Liver (tissue), 8 donors: ENCODE measurements at regions not wholly inside any gene's neighbourhood (a gene's known extent, or its start where the extent isn't known, plus 50 kb on each side); places are given as distances from the start of the nearest gene placed in this dataset.

Experiments used
- DNase-seq: peaks from one replicate; pipeline ENCODE4 v3.0.0-alpha.2; 2017; ENCODE audit warnings: low spot score
- H3K27ac ChIP-seq, 2 donors: one replicate each; pipeline ENCODE4 v1.7.0; 2013; ENCODE audit warnings: inconsistent platforms in 2 of 2, low read length in 2 of 2, control low read depth in 1 of 2, low read depth in 1 of 2, mild to moderate bottlenecking in 1 of 2
- H3K27me3 ChIP-seq, 4 donors: one replicate each; pipeline versions ENCODE4 v1.6.1 to v1.7.0; 2013; ENCODE audit warnings: low read length in 3 of 4, inconsistent platforms in 1 of 4, mild to moderate bottlenecking in 1 of 4, moderate library complexity in 1 of 4; ENCODE audit not compliant: control insufficient read depth in 4 of 4, insufficient read depth in 4 of 4
- H3K36me3 ChIP-seq, 4 donors: one replicate each; pipeline versions ENCODE4 v1.6.1 to v1.7.0; 2013; ENCODE audit warnings: low read length in 3 of 4, mild to moderate bottlenecking in 3 of 4, low read depth in 1 of 4, moderate library complexity in 1 of 4; ENCODE audit not compliant: control insufficient read depth in 4 of 4, insufficient read depth in 3 of 4
- H3K4me1 ChIP-seq, 4 donors: one replicate each; pipeline versions ENCODE4 v1.6.1 to v1.7.0; 2013; ENCODE audit warnings: low read length in 3 of 4, mild to moderate bottlenecking in 3 of 4, moderate library complexity in 1 of 4; ENCODE audit not compliant: control insufficient read depth in 4 of 4, insufficient read depth in 4 of 4
- H3K4me3 ChIP-seq, 3 donors: one replicate each; pipeline versions ENCODE4 v1.6.1 to v1.7.0; 2013; ENCODE audit warnings: low read length in 3 of 3, control low read depth in 1 of 3, low read depth in 1 of 3, mild to moderate bottlenecking in 1 of 3
- H3K9ac ChIP-seq, 2 donors: one replicate each; pipeline ENCODE4 v1.7.0; 2013; ENCODE audit warnings: low read length in 2 of 2, mild to moderate bottlenecking in 2 of 2, moderate library complexity in 2 of 2, control low read depth in 1 of 2, low read depth in 1 of 2
- H3K9me3 ChIP-seq, 4 donors: one replicate each; pipeline versions ENCODE4 v1.6.1 to v1.7.0; 2013; ENCODE audit warnings: low read length in 3 of 4; ENCODE audit not compliant: control insufficient read depth in 4 of 4
- EGR1 ChIP-seq, 2 donors: IDR thresholded peaks; 2 replicates each; pipeline ENCODE4 v1.6.1; 2016 to 2018; ENCODE audit warnings: antibody characterized with exemption in 2 of 2, low read depth in 2 of 2
- FOXA1 ChIP-seq: IDR thresholded peaks from 2 replicates; pipeline ENCODE4 v1.6.1; 2016; ENCODE audit warnings: antibody characterized with exemption
- FOXA2 ChIP-seq: IDR thresholded peaks from 2 replicates; pipeline ENCODE4 v1.6.1; 2016; ENCODE audit warnings: antibody characterized with exemption
- GABPA ChIP-seq, 2 donors: IDR thresholded peaks in 1 of 2; conservative IDR thresholded peaks in 1 of 2; 2 replicates each; pipeline ENCODE4 v1.6.1; 2016; ENCODE audit warnings: antibody characterized with exemption in 2 of 2, mild to moderate bottlenecking in 1 of 2, moderate library complexity in 1 of 2
- HNF4A ChIP-seq, 2 donors: conservative IDR thresholded peaks; 2 replicates each; pipeline ENCODE4 v1.6.1; 2016; ENCODE audit warnings: antibody characterized with exemption in 2 of 2, mild to moderate bottlenecking in 2 of 2
- HNF4G ChIP-seq: IDR thresholded peaks from 2 replicates; pipeline ENCODE4 v1.6.1; 2016; ENCODE audit warnings: antibody characterized with exemption
- JUND ChIP-seq, 2 donors: IDR thresholded peaks; 2 replicates each; pipeline ENCODE4 v1.6.1; 2016; ENCODE audit warnings: antibody characterized with exemption in 2 of 2
- NR2F2 ChIP-seq: IDR thresholded peaks from 2 replicates; pipeline ENCODE4 v1.6.1; 2016; ENCODE audit warnings: antibody characterized with exemption
- RAD21 ChIP-seq, 2 donors: IDR thresholded peaks; 2 replicates each; pipeline ENCODE4 v1.6.1; 2016; ENCODE audit warnings: antibody characterized with exemption in 2 of 2, mild to moderate bottlenecking in 2 of 2
- RXRA ChIP-seq, 2 donors: IDR thresholded peaks; 2 replicates each; pipeline ENCODE4 v1.6.1; 2017 to 2018; ENCODE audit warnings: antibody characterized with exemption in 2 of 2, mild to moderate bottlenecking in 1 of 2
- SP1 ChIP-seq: IDR thresholded peaks from 2 replicates; pipeline ENCODE4 v1.6.1; 2018; ENCODE audit warnings: antibody characterized with exemption, mild to moderate bottlenecking
- TAF1 ChIP-seq: conservative IDR thresholded peaks from 2 replicates; pipeline ENCODE4 v1.6.1; 2016; ENCODE audit warnings: antibody characterized with exemption, mild to moderate bottlenecking
- WGBS: extraction: QIAGEN DNeasy Blood & Tissue Kit; methylation state at CpG from one replicate; pipeline ENCODE4 v1.1.7; 2013; 5-methylcytosine and 5-hydroxymethylcytosine counted together
- TF ChIP-seq, protein P1 (sequence below): fragments of 150-350 bp; IDR thresholded peaks from 2 replicates; pipeline ENCODE4 v1.5.1; 2017; ENCODE audit warnings: improper control_type of control experiment, low read depth, low read length; ENCODE audit not compliant: missing input control
- TF ChIP-seq, protein P2 (sequence below): IDR thresholded peaks from 2 replicates; pipeline ENCODE4 v1.6.1; 2016; ENCODE audit warnings: antibody characterized with exemption
- TF ChIP-seq, protein P3 (sequence below): IDR thresholded peaks from 2 replicates; pipeline ENCODE4 v1.6.1; 2016; ENCODE audit warnings: antibody characterized with exemption, mild to moderate bottlenecking
- TF ChIP-seq, protein P4 (sequence below): IDR thresholded peaks from 2 replicates; pipeline ENCODE4 v1.6.1; 2016; ENCODE audit warnings: antibody characterized with exemption
- TF ChIP-seq, protein P5 (sequence below): IDR thresholded peaks from 2 replicates; pipeline ENCODE4 v1.6.1; 2016; ENCODE audit warnings: antibody characterized with exemption
- donor health status: healthy.
- donor health status: healthy.
- donor health status: healthy.
- donor health status: healthy.
- donor health status: healthy.

DNA sequence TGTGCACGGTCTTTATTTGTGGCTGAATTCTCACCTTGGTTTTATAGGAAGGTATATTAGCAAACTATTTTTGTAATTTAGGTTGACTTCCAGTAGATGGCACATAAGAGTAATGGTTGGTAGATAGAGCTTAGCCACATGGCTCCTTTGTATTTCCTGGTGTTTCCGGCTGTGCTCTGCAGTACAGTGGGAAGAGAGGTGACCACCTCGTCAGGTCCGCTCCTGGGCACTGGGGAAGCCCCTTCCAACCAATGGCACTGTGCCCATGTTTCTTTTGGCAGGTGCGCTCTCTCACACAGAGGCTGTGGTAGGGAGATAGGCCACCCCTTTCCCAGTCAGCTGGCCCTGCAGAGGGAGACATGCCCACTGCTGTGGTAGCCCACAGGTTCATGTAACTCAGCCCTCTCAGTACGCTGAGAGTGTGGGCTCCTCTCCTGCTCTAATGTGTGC, 74.3 kb upstream of the ATP12A start:
- Histone ChIP-seq H3K36me3 (no peaks in the 10 kb centered on the region), H3K4me3 (no peak overlapping the region), H3K27me3 (no peaks in the 10 kb centered on the region), H3K9me3 (no peaks in the 10 kb centered on the region), H3K9ac (no peak overlapping the region), H3K4me1 (no peaks in the 10 kb centered on the region), H3K27ac (no peak overlapping the region)
- TF ChIP-seq RAD21 (IDR thresholded peaks at IDR 0.05) (peak; percentile 56 to 78), RXRA (IDR thresholded peaks at IDR 0.05) (no peak)
- TF ChIP-seq, protein P1, sequence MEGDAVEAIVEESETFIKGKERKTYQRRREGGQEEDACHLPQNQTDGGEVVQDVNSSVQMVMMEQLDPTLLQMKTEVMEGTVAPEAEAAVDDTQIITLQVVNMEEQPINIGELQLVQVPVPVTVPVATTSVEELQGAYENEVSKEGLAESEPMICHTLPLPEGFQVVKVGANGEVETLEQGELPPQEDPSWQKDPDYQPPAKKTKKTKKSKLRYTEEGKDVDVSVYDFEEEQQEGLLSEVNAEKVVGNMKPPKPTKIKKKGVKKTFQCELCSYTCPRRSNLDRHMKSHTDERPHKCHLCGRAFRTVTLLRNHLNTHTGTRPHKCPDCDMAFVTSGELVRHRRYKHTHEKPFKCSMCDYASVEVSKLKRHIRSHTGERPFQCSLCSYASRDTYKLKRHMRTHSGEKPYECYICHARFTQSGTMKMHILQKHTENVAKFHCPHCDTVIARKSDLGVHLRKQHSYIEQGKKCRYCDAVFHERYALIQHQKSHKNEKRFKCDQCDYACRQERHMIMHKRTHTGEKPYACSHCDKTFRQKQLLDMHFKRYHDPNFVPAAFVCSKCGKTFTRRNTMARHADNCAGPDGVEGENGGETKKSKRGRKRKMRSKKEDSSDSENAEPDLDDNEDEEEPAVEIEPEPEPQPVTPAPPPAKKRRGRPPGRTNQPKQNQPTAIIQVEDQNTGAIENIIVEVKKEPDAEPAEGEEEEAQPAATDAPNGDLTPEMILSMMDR, result peak; percentile 1
- DNase-seq, result no peak
- 72% methylated on average over 6 of the region's 6 CpGs for WGBS

DNA sequence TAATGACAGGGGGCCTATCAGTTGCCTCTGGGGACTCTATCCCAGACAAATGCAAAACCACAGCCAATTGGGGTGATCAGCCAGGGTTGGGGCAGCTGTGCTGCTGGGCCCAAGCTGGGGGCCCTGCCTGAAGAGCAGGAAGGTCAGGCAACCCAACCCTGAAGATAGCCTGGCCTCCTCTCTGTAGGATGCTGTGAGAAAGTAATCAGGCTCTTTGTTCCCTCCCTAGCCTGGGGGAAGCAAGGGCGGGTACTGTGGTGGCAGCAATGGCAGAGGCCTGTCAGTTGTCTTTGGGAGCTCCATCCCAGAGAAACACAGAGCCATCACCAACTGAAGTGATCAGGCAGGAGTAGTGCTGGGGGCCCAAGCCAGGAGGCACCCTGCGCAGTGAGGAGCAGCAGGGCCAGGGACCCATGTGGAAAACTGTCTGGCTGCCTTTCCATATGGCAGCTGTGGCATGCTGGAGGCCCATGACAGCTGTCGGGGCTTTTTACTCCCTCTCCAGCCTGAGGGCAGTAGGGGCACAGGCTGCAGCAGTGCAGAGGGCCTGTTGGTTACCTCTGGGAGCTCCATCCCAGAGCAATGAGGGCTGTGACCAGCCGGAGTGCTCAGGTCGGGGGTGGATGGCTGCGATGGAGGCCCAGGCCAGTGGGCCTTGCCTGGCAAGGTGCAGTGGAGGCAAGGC, 73.6 kb upstream of the ATP12A start:
- no peak for DNase-seq
- WGBS, result 94% methylated on average over 6 of the region's 6 CpGs
- no peaks in the 10 kb centered on the region for H3K9me3 ChIP-seq
- no peak overlapping the region for H3K9ac ChIP-seq
- no peaks in the 10 kb centered on the region for H3K36me3 ChIP-seq
- no peak for TF ChIP-seq TAF1
- TF ChIP-seq, protein P2, sequence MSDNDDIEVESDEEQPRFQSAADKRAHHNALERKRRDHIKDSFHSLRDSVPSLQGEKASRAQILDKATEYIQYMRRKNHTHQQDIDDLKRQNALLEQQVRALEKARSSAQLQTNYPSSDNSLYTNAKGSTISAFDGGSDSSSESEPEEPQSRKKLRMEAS, result no peak
- no peak for TF ChIP-seq NR2F2
- no peak for TF ChIP-seq FOXA1
- TF ChIP-seq, protein P3, sequence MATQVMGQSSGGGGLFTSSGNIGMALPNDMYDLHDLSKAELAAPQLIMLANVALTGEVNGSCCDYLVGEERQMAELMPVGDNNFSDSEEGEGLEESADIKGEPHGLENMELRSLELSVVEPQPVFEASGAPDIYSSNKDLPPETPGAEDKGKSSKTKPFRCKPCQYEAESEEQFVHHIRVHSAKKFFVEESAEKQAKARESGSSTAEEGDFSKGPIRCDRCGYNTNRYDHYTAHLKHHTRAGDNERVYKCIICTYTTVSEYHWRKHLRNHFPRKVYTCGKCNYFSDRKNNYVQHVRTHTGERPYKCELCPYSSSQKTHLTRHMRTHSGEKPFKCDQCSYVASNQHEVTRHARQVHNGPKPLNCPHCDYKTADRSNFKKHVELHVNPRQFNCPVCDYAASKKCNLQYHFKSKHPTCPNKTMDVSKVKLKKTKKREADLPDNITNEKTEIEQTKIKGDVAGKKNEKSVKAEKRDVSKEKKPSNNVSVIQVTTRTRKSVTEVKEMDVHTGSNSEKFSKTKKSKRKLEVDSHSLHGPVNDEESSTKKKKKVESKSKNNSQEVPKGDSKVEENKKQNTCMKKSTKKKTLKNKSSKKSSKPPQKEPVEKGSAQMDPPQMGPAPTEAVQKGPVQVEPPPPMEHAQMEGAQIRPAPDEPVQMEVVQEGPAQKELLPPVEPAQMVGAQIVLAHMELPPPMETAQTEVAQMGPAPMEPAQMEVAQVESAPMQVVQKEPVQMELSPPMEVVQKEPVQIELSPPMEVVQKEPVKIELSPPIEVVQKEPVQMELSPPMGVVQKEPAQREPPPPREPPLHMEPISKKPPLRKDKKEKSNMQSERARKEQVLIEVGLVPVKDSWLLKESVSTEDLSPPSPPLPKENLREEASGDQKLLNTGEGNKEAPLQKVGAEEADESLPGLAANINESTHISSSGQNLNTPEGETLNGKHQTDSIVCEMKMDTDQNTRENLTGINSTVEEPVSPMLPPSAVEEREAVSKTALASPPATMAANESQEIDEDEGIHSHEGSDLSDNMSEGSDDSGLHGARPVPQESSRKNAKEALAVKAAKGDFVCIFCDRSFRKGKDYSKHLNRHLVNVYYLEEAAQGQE, result no peak
- TF ChIP-seq HNF4G, result no peak
- no peak for TF ChIP-seq HNF4A (conservative IDR thresholded peaks at IDR 0.05)
- H3K27ac ChIP-seq, result no peak overlapping the region
- H3K27me3 ChIP-seq, result no peaks in the 10 kb centered on the region
- no peak overlapping the region for H3K4me3 ChIP-seq
- H3K4me1 ChIP-seq, result no peaks in the 10 kb centered on the region

DNA sequence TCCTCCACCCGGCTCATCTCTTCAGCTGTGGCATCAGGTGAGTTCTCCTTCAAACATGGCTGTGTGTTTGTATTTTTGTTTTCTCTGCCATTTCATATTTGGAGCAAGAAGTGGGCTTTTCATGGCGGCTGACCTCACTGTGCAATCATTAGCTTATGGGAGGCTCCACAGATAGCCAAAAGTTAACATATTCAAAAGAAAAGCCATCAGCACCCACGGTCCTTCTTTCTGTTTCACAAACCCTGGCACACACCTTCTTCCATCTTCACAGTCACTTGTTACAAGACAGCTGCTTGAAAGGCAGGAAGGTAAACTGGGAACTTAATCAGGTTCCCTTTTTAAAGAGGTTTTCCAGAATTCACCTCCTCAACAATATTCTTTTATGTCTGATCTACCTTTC, 69.3 kb upstream of the ATP12A start:
- Histone ChIP-seq H3K36me3 (no peaks in the 10 kb centered on the region), H3K4me3 (no peak overlapping the region), H3K27ac (no peak overlapping the region), H3K9ac (no peak overlapping the region), H3K9me3 (no peaks in the 10 kb centered on the region), H3K4me1 (no peaks in the 10 kb centered on the region), H3K27me3 (no peaks in the 10 kb centered on the region)
- DNase-seq, result no peak
- 81% methylated on average over 3 of the region's 3 CpGs for WGBS
- TF ChIP-seq HNF4G (no peak), RAD21 (IDR thresholded peaks at IDR 0.05) (no peak), FOXA2 (no peak), GABPA (IDR thresholded peaks at IDR 0.05 in 1 of 2, conservative IDR thresholded peaks at IDR 0.05 in 1 of 2) (no peak), JUND (IDR thresholded peaks at IDR 0.05) (no peak), SP1 (no peak), EGR1 (IDR thresholded peaks at IDR 0.05; ENCODE audit: low read depth in 2 of 2) (no peak)
- TF ChIP-seq, protein P2, result no peak
- TF ChIP-seq, protein P1, result no peak
- TF ChIP-seq, protein P4, sequence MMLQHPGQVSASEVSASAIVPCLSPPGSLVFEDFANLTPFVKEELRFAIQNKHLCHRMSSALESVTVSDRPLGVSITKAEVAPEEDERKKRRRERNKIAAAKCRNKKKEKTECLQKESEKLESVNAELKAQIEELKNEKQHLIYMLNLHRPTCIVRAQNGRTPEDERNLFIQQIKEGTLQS, result no peak
- TF ChIP-seq, protein P5, sequence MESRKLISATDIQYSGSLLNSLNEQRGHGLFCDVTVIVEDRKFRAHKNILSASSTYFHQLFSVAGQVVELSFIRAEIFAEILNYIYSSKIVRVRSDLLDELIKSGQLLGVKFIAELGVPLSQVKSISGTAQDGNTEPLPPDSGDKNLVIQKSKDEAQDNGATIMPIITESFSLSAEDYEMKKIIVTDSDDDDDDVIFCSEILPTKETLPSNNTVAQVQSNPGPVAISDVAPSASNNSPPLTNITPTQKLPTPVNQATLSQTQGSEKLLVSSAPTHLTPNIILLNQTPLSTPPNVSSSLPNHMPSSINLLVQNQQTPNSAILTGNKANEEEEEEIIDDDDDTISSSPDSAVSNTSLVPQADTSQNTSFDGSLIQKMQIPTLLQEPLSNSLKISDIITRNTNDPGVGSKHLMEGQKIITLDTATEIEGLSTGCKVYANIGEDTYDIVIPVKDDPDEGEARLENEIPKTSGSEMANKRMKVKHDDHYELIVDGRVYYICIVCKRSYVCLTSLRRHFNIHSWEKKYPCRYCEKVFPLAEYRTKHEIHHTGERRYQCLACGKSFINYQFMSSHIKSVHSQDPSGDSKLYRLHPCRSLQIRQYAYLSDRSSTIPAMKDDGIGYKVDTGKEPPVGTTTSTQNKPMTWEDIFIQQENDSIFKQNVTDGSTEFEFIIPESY, result no peak
